ENCODE measurements at regions not wholly inside any gene's neighbourhood (a gene's known extent, or its start where the extent isn't known, plus 50 kb on each side); places are given as distances from the start of the nearest gene placed in this dataset.

DNA sequence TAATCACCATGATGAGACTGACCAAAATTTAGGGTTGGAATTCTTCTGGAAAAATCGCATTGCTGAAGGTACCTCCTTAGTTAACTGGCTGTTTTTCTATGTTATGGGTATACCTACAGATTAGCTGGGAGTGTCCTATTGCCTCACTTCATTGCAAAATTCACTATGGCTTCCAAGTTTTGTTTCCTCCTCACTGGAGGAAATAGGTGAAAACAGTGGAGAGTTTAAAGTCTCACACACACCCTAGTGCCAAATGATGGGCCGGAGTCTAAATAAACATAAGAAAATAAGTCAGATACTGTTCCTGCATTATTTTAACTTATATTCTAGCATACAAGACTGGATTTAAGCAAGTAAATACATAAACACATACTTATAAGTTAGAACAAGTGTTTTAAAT is 98.2 kb downstream of the AHR start:
- Mint-ChIP-seq H3K4me1 (peaks cover 2% of the 10 kb centered on the region), H3K9me3 (peaks cover 22% of the 10 kb centered on the region), H3K4me3 (no peak overlapping the region), H3K27ac (no peak overlapping the region), H3K27me3 (ENCODE audit: low read depth) (peaks cover 3% of the 10 kb centered on the region), H3K36me3 (ENCODE audit: low read depth) (peaks cover 4% of the 10 kb centered on the region)
- TF ChIP-seq CTCF (IDR thresholded peaks at IDR 0.05; ENCODE audit: unreplicated experiment in 3 of 3), result no peak

DNA sequence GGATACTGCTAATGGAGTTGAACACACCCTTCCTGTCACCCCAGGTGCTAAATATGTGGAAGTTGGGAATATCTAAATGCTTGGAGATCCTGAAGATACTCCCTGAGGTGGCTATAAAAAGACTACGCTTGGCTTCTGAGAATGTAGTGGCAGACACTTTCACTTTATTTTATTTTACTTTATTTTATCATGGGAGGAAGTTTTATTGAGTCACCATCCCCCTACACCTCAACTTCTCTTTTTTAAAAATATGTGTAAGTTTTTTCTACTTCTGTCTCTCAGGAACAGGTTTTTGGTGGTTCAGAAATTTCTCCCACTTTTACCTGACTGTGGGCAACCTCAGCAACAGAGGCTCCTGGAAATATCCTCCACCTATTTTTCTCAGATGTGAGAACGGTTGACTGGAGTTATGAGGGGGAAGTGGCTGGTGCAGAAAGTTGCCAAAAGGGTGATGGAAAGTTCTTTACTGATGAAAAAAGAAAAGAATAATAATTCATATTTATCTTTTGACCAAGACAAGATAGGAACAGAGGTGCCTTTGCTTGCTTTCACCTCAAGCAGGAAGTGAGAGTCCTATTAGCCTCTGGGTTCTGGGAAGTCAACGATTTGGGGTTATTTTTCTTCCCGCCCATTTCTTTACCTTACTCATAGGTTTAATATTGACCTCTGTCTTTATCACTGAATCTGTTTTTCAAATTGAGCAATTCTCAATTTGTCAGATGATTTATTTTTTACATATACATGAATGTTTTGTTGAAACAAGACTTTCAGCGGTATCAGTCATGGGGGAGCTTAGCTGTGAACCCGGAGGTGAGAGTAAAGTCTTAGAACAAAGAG is 103.6 kb downstream of the AHR start:
- H3K27ac Mint-ChIP-seq, result no peak overlapping the region
- no peak overlapping the region for H3K4me3 Mint-ChIP-seq
- no peaks in the 10 kb centered on the region for H3K36me3 Mint-ChIP-seq (ENCODE audit: low read depth)
- no peaks in the 10 kb centered on the region for H3K27me3 Mint-ChIP-seq (ENCODE audit: low read depth)
- TF ChIP-seq CTCF (IDR thresholded peaks at IDR 0.05; ENCODE audit: unreplicated experiment in 3 of 3), result no peak
- H3K4me1 Mint-ChIP-seq, result no peaks in the 10 kb centered on the region
- H3K9me3 Mint-ChIP-seq, result no peaks in the 10 kb centered on the region

DNA sequence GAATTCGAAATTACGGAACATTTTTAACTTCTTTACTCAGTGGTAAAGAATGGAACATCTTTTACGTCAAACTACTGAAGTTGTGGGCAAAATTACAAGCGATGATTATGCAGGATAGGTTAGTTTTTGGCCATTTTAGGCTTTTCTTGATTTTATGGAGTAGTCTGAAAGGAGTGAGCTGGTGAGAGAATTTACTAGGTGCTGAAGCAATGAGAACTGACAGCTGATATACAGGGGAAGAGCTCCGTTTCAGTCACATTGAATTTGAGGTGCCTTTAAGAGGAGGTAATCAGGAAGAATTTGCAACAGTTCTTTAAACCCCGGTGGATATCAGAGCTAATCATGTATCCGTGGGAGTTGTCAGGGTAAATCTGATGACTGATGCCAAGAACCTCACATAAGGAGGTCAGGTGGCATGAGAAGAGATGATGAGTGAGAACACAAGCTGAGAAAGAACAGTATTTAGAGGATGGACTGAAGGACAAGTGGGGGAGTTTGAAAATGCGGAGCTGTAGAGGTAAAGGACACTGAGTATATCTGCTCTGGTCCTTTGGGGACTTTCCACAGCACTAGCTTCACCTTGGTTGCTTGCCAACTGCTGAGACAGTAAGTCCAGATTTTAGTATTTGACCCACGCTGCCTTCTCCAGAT is 104.3 kb downstream of the AHR start:
- no peak overlapping the region for H3K27ac Mint-ChIP-seq
- no peaks in the 10 kb centered on the region for H3K36me3 Mint-ChIP-seq (ENCODE audit: low read depth)
- H3K4me3 Mint-ChIP-seq, result no peak overlapping the region
- no peaks in the 10 kb centered on the region for H3K4me1 Mint-ChIP-seq
- no peaks in the 10 kb centered on the region for H3K27me3 Mint-ChIP-seq (ENCODE audit: low read depth)
- TF ChIP-seq CTCF (IDR thresholded peaks at IDR 0.05; ENCODE audit: unreplicated experiment in 3 of 3), result no peak
- H3K9me3 Mint-ChIP-seq, result no peaks in the 10 kb centered on the region

GRCh38 chr7:17404006-17404405 is 105.6 kb downstream of the AHR start:
- H3K9me3 Mint-ChIP-seq, result no peaks in the 10 kb centered on the region
- no peaks in the 10 kb centered on the region for H3K36me3 Mint-ChIP-seq (ENCODE audit: low read depth)
- H3K4me3 Mint-ChIP-seq, result no peak overlapping the region
- no peaks in the 10 kb centered on the region for H3K27me3 Mint-ChIP-seq (ENCODE audit: low read depth)
- H3K27ac Mint-ChIP-seq, result no peak overlapping the region
- no peaks in the 10 kb centered on the region for H3K4me1 Mint-ChIP-seq
- TF ChIP-seq CTCF (IDR thresholded peaks at IDR 0.05; ENCODE audit: unreplicated experiment in 3 of 3), result no peak

DNA sequence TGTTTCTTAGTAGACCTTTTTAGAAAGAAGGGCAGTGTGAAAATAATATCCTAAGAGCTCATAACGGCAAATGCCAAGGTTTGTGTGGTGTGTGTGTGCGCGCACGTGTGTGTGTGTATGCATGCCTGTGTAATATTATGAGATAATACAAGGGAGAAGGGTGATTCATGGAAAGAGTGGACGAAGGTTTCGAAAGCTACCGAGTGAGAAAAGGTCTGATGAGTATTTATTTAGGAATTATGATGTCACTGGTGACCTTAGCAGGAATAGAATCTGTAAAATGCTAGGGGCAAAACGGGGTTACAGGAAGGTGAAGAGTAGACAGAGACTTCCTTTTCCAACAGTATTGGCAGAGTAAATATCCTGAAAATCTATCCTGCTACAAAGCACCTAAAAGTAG is 107.3 kb downstream of the AHR start:
- no peak overlapping the region for H3K4me3 Mint-ChIP-seq
- H3K9me3 Mint-ChIP-seq, result no peaks in the 10 kb centered on the region
- H3K4me1 Mint-ChIP-seq, result no peaks in the 10 kb centered on the region
- no peaks in the 10 kb centered on the region for H3K27me3 Mint-ChIP-seq (ENCODE audit: low read depth)
- H3K27ac Mint-ChIP-seq, result no peak overlapping the region
- H3K36me3 Mint-ChIP-seq (ENCODE audit: low read depth), result no peaks in the 10 kb centered on the region
- TF ChIP-seq CTCF (IDR thresholded peaks at IDR 0.05; ENCODE audit: unreplicated experiment in 3 of 3), result no peak

Measured in nephron (organoid).